ENCODE measurements at regions not wholly inside any gene's neighbourhood (a gene's known extent, or its start where the extent isn't known, plus 50 kb on each side); places are given as distances from the start of the nearest gene placed in this dataset.

- TF ChIP-seq CTCF (conservative IDR thresholded peaks at IDR 0.05; ENCODE audit: low read length): no peak
- TF ChIP-seq EZH2phosphoT487 (IDR thresholded peaks at IDR 0.05; ENCODE audit: borderline replicate concordance): no peak
These were observed 122.3 kb downstream of the FOXD2 start for GRCh38 chr1:47559944-47560695.

Data from Loucy (cell line).